Breast epithelium (tissue), 3 donors: ENCODE measurements at regions not wholly inside any gene's neighbourhood (a gene's known extent, or its start where the extent isn't known, plus 50 kb on each side); places are given as distances from the start of the nearest gene placed in this dataset.

Experiments
- CTCF ChIP-seq, 3 donors: fragments of 450-650 bp; IDR thresholded peaks; one replicate each; pipeline ENCODE4 v1.5.1; 2016 to 2017; ENCODE audit warnings: antibody characterized with exemption in 3 of 3, mild to moderate bottlenecking in 3 of 3, moderate library complexity in 3 of 3
- POLR2A ChIP-seq: fragments of 450-650 bp; IDR thresholded peaks from one replicate; pipeline ENCODE4 v1.6.1; 2016; ENCODE audit warnings: antibody characterized with exemption, mild to moderate bottlenecking, moderate library complexity

DNA sequence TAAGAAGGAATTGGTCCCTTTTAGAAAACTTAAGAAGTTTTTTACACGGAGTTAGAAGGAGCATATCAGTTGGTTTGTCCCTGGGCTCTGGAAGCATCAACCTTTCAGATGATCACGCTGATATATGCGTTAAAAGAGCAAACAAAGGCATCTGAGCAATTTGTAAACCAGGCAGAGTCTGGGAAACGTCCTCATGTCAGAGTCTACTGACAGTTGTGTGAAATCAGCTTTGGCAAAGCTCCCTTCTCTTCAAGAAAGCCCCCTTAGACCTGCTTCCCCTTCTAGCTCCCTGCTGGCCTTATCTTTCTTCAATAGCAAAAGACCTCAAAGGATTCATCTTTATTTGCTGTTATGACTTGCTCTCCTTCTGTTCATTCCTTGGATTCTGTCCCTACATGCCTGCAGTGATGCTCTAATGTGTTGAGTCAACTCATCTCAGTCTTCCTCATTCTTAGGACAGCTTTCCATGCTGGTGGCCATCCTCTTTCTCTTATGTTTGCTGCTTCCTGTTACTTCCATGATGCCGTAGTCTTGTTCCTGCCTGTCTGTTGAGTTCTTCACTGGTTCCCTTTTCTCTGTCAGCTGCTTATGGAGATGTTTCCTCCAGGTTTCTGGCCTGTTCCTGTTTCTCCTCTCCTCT lies 106.5 kb upstream of the BMPER start:
- TF ChIP-seq POLR2A (no peak), CTCF (IDR thresholded peaks at IDR 0.05) (no peak)
